Activated CD4-positive, alpha-beta memory T cell treated with anti-CD3 and anti-CD28 coated beads for 36 hours (primary cell): ENCODE measurements at regions not wholly inside any gene's neighbourhood (a gene's known extent, or its start where the extent isn't known, plus 50 kb on each side); places are given as distances from the start of the nearest gene placed in this dataset.

Source experiments
- CTCF ChIA-PET: fragments of 350-600 bp; sonication (Branson Sonifier 250); formaldehyde crosslinking; loops from one replicate; lab custom pipeline; 2021; ENCODE audit warnings: antibody characterized with exemption, inconsistent platforms; lab: Charles Lee
- POLR2A ChIA-PET: fragments of 350-600 bp; sonication (Branson Sonifier 250); formaldehyde crosslinking; loops from one replicate; lab custom pipeline; 2021; ENCODE audit warnings: antibody characterized with exemption; lab: Charles Lee
- DNase-seq: peaks from one replicate; pipeline ENCODE4 v3.0.0-alpha.2; 2020
- H3K27ac Mint-ChIP-seq: one replicate; pipeline ENCODE4 v1.8.0; 2021; ENCODE audit warnings: mixed read lengths
- H3K27me3 Mint-ChIP-seq: one replicate; pipeline ENCODE4 v1.8.0; 2021; ENCODE audit warnings: mixed read lengths
- H3K36me3 Mint-ChIP-seq: one replicate; pipeline ENCODE4 v1.8.0; 2021; ENCODE audit warnings: mixed read lengths
- H3K4me1 Mint-ChIP-seq: one replicate; pipeline ENCODE4 v1.8.0; 2021; ENCODE audit warnings: low read depth, mixed read lengths
- H3K4me3 Mint-ChIP-seq: one replicate; pipeline ENCODE4 v1.8.0; 2021; ENCODE audit warnings: mild to moderate bottlenecking, mixed read lengths
- H3K9me3 Mint-ChIP-seq: one replicate; pipeline ENCODE4 v1.8.0; 2021; ENCODE audit warnings: mixed read lengths
- intact Hi-C: fragments of 100-400 bp; cut with micrococcal nuclease; formaldehyde crosslinking; loops from one replicate; pipeline ENCODE4 v1.15.1; 2023

- Mint-ChIP-seq H3K27me3 (peaks cover 3% of the 10 kb centered on the region), H3K4me3 (no peak overlapping the region), H3K27ac (no peak overlapping the region), H3K4me1 (no peaks in the 10 kb centered on the region), H3K9me3 (peaks cover 4% of the 10 kb centered on the region), H3K36me3 (no peaks in the 10 kb centered on the region)
- ChIA-PET POLR2A (no interaction called here), CTCF (no interaction called here)
- intact Hi-C loops: no loop called here
- no peak for DNase-seq
These were observed 786.8 kb downstream of the BRD1 start for GRCh38 chr22:49040754-49041467.

DNA sequence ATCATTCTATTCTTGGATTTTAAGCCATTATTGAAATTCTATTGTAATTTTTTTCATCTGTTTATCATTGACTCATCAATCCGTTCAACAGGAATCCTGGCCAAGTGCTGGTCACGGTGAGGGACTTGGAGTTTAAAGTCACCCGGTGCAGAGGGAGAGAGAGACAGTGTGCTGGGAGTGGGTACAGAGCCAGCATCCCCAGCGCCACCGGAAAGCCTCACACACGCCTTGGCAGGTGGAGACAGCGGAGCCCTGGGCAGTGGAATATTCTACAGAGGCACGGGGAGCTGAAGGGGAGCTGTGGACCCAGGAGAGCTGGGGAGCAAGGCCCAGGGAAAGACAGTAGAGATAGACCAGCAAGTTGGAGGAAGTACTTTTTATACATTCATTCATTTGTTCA is 787.6 kb downstream of the BRD1 start:
- no peak overlapping the region for H3K27ac Mint-ChIP-seq
- CTCF ChIA-PET: no interaction called here
- H3K4me3 Mint-ChIP-seq: no peak overlapping the region

DNA sequence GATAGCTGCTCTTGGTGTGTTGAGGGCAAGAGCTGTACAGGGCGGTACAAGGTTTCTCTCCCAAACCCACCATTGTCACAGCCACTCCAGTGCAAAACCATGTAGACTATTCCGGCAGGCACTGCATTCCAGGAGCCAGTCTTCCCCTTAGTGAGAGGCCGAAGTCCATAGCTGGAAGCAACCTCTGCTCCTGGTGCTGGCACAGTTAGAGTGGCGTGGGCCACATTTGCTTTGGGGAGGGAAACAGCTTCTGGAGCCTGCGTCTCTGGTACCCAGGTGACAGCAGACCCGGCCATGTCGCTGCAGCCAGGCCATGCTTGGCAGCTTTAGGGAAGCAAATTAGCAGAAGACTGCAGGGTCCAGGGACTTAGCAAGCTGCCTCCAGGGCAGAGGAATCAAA is 788.0 kb downstream of the BRD1 start:
- Mint-ChIP-seq H3K4me3 (no peak overlapping the region), H3K27ac (no peak overlapping the region), H3K4me1 (no peaks in the 10 kb centered on the region), H3K36me3 (no peaks in the 10 kb centered on the region), H3K27me3 (peaks cover 3% of the 10 kb centered on the region), H3K9me3 (peaks cover 4% of the 10 kb centered on the region)
- intact Hi-C loops: no loop called here
- ChIA-PET POLR2A (interaction anchor here (0.7 kb wide), 1 partner anchor 9 kb away, joined by 3 read pairs; no protein-coding TSS in a partner anchor), CTCF (no interaction called here)
- DNase-seq: no peak

More for the DNA sequence above, 787.6 kb downstream of the BRD1 start:
- H3K36me3 Mint-ChIP-seq: no peaks in the 10 kb centered on the region
- no peak for DNase-seq
- H3K9me3 Mint-ChIP-seq: peaks cover 4% of the 10 kb centered on the region
- H3K4me1 Mint-ChIP-seq: no peaks in the 10 kb centered on the region
- intact Hi-C loops: no loop called here
- POLR2A ChIA-PET: interaction anchor here (0.7 kb wide), 1 partner anchor 9 kb away, joined by 3 read pairs; no protein-coding TSS in a partner anchor
- peaks cover 3% of the 10 kb centered on the region for H3K27me3 Mint-ChIP-seq

DNA sequence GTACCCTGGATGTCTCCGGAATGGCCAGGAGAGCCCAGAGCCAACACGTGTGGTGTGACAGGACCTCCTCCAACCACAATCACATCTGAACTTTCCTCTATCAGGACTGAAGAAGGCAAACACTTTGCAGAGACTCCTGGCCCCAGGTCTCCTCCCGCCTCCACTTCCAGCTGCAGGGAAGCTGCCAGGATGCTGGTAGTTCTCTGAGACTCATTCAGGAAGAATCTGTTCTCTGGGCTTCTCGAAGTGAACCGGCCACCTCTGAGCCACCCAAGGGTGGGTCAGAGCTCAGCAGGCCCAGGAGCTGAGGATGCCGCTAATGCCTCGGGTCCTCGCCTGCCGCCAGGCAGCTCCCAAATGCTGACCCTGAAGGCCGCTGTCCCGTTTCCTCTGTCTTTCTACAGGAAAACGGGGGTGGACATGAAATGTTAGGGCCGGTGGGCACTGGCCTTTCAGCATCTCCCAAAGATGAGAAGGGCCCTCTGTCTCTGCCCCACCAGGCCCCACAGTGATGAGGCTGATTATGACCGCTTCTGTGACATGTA is 789.9 kb downstream of the BRD1 start:
- no peaks in the 10 kb centered on the region for H3K36me3 Mint-ChIP-seq

GRCh38 chr22:49036513-49036912 is 791.2 kb downstream of the BRD1 start:
- Mint-ChIP-seq H3K27ac (no peak overlapping the region), H3K4me1 (no peaks in the 10 kb centered on the region), H3K36me3 (no peaks in the 10 kb centered on the region), H3K4me3 (no peak overlapping the region), H3K27me3 (peaks cover 4% of the 10 kb centered on the region), H3K9me3 (peaks cover 4% of the 10 kb centered on the region)
- ChIA-PET CTCF (no interaction called here), POLR2A (no interaction called here)
- intact Hi-C loops: no loop called here
- no peak for DNase-seq

More for the DNA sequence above, 789.9 kb downstream of the BRD1 start:
- ChIA-PET POLR2A (no interaction called here), CTCF (no interaction called here)
- Mint-ChIP-seq H3K4me1 (no peaks in the 10 kb centered on the region), H3K27ac (no peak overlapping the region), H3K27me3 (peaks cover 4% of the 10 kb centered on the region), H3K4me3 (no peak overlapping the region), H3K9me3 (peaks cover 4% of the 10 kb centered on the region)
- intact Hi-C loops: no loop called here
- no peak for DNase-seq

DNA sequence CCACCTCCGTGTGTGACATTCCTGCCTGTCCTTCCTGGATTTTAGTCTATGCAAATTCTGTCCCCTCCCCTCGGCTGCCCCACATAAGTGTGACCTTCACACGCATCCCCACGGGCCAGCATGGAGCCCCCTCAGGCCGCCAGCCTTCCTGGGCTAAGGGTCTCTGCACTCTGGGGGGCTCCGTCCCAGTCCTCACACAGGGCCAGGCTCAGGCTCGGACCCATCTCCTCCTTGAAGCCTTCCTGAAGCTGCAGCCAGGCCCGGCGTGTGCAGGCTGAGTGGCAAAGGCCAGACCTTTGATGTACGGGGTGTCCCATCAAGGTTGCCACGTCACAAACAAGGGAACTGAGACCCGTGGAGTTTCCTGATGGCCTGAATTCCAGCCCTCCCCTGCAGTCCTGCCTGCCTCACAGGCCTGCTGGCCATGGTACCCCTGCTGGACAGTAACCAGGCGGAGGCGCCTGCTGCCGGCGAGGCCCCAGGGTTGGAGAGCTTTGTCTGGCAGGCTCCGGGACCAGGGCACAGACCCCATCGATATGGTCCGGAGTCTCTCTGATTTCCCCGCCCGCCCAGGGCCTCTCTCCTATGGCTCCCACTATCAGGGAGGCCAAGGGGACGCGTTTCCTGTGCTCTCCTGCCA is 791.7 kb downstream of the BRD1 start:
- POLR2A ChIA-PET: no interaction called here
- Mint-ChIP-seq H3K9me3 (peaks cover 4% of the 10 kb centered on the region), H3K36me3 (no peaks in the 10 kb centered on the region), H3K27me3 (peaks cover 4% of the 10 kb centered on the region), H3K4me3 (no peak overlapping the region), H3K27ac (no peak overlapping the region), H3K4me1 (no peaks in the 10 kb centered on the region)
- intact Hi-C loops: no loop called here
- CTCF ChIA-PET: no interaction called here
- DNase-seq: no peak

DNA sequence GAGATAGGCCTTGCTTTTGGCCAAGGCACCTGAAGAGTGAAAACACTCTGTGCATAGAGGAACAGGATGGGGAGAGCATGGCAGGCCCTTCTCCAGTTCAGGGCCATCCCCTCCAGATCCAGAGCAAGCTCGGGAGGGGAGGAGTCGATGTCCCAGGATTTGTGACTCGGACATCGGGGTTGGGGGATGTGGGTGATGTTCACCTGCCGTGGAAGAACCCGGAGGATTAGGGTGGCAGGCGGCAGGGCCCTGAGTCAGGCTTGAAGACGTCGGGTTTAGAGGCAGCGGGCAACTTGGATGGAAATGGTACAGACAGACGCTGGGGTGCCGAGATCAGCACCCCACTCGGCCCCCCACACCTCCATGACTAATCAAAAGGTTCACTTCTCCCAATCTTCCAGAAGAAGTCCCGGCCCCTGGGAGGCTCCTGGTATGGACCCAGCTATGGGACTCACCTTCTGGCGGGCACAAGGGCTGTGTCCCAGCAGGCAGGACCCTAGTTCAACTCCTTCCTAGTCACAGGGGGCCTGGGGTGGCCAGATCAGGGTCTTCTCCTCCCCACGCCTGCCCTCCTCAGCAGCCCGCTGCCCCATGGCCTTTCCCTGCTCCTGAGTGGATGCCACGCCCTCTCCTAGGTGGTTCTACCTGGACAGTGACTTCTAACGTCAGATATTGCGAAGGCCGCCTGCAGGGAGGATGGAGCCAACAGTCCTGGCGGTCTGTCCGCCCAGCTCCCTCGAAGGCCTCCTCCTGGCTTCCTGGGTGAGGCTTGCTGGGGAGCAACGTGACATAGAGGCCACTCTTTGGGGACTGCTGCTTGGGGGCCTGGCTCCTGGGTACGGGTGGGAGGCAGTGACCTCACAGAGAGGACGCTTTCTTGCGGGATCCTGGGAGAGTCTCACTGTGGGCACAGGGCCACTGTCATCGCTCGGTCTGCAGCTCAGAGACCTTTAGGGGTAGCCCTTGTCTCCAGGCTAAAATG is 792.5 kb downstream of the BRD1 start:
- ChIA-PET CTCF (no interaction called here), POLR2A (no interaction called here)
- no peaks in the 10 kb centered on the region for H3K4me1 Mint-ChIP-seq
- DNase-seq: no peak
- intact Hi-C loops: no loop called here
- no peak overlapping the region for H3K27ac Mint-ChIP-seq
- no peak overlapping the region for H3K4me3 Mint-ChIP-seq
- no peaks in the 10 kb centered on the region for H3K36me3 Mint-ChIP-seq
- H3K27me3 Mint-ChIP-seq: peaks cover 4% of the 10 kb centered on the region
- peaks cover 4% of the 10 kb centered on the region for H3K9me3 Mint-ChIP-seq

- H3K27me3 Mint-ChIP-seq: peaks cover 4% of the 10 kb centered on the region
- intact Hi-C loops: no loop called here
- no peak for DNase-seq
- no peaks in the 10 kb centered on the region for H3K4me1 Mint-ChIP-seq
- CTCF ChIA-PET: interaction anchor here (0.6 kb wide), 1 partner anchor 12 kb away, joined by 3 read pairs; no protein-coding TSS in a partner anchor
- H3K36me3 Mint-ChIP-seq: no peaks in the 10 kb centered on the region
- POLR2A ChIA-PET: no interaction called here
- no peak overlapping the region for H3K4me3 Mint-ChIP-seq
- H3K9me3 Mint-ChIP-seq: peaks cover 4% of the 10 kb centered on the region
- H3K27ac Mint-ChIP-seq: no peak overlapping the region
These were observed 794.1 kb downstream of the BRD1 start for GRCh38 chr22:49033616-49034015.

GRCh38 chr22:49032821-49033220 is 794.9 kb downstream of the BRD1 start:
- peaks cover 4% of the 10 kb centered on the region for H3K9me3 Mint-ChIP-seq
- ChIA-PET CTCF (no interaction called here), POLR2A (no interaction called here)
- H3K36me3 Mint-ChIP-seq: no peaks in the 10 kb centered on the region
- peaks cover 4% of the 10 kb centered on the region for H3K27me3 Mint-ChIP-seq
- DNase-seq: no peak
- intact Hi-C loops: no loop called here
- no peaks in the 10 kb centered on the region for H3K4me1 Mint-ChIP-seq
- no peak overlapping the region for H3K4me3 Mint-ChIP-seq
- H3K27ac Mint-ChIP-seq: no peak overlapping the region

DNA sequence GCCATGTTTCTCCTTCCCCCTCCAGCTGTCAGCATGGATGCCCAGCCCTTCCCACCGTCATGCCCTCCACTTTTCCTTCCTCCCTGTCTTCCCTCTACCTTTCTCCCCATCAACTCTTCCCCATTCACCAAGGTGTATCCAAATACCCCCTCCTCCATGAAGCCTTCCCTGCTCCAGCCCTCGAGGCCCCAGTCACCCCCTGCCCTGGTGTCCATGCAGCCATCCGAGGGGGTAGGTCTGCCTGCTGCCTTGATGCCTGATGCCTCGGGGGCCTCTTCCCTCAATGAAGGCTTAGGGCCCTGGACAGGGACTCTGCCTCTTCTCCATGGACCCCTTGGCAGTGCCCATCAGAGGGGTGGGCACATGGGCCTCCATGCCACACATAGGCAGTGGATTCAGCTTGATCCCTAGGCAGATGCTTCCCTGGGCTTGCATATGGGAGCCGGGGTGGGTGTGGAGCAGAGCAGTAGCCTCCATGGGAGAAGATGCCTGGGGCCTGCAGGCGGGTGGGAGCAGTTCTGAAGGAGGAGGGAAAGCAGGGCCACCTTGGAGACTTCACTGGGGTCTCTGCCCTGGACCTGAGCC is 795.8 kb downstream of the BRD1 start:
- Mint-ChIP-seq H3K36me3 (no peaks in the 10 kb centered on the region), H3K9me3 (peaks cover 2% of the 10 kb centered on the region), H3K4me1 (no peaks in the 10 kb centered on the region), H3K4me3 (no peak overlapping the region), H3K27me3 (peaks cover 4% of the 10 kb centered on the region), H3K27ac (no peak overlapping the region)
- intact Hi-C loops: no loop called here
- CTCF ChIA-PET: no interaction called here
- DNase-seq: no peak
- POLR2A ChIA-PET: no interaction called here

DNA sequence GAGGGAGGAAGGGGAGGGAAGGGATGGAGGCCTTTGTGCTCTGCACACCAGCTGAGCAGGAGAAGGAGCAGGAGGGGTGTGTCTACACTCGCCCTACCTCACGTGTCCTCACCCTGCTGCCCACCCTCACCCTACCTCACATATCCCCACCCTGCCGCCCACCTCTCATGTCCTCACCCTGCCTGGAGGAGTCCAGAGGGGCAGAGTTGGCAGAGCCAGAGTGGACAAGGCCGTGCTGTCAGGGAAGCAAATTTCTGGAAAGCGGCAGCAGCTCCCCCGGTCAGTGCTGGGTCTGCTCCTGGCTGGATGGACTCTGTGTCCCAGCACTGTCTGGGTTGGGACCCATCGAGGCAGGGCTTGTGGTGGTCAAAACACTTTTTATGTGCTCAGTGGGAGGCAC is 799.6 kb downstream of the BRD1 start:
- H3K27ac Mint-ChIP-seq: no peak overlapping the region
- no peak overlapping the region for H3K4me3 Mint-ChIP-seq
- H3K36me3 Mint-ChIP-seq: no peaks in the 10 kb centered on the region
- POLR2A ChIA-PET: no interaction called here
- intact Hi-C loops: no loop called here
- CTCF ChIA-PET: no interaction called here
- no peak for DNase-seq
- H3K9me3 Mint-ChIP-seq: no peaks in the 10 kb centered on the region
- no peaks in the 10 kb centered on the region for H3K4me1 Mint-ChIP-seq
- no peaks in the 10 kb centered on the region for H3K27me3 Mint-ChIP-seq

- intact Hi-C loops: no loop called here
- DNase-seq: no peak
- no peak overlapping the region for H3K4me3 Mint-ChIP-seq
- no peaks in the 10 kb centered on the region for H3K9me3 Mint-ChIP-seq
- H3K27me3 Mint-ChIP-seq: no peaks in the 10 kb centered on the region
- H3K36me3 Mint-ChIP-seq: no peaks in the 10 kb centered on the region
- CTCF ChIA-PET: no interaction called here
- H3K27ac Mint-ChIP-seq: no peak overlapping the region
- POLR2A ChIA-PET: no interaction called here
- H3K4me1 Mint-ChIP-seq: no peaks in the 10 kb centered on the region
These were observed 800.4 kb downstream of the BRD1 start for GRCh38 chr22:49027368-49027670.
